Nephron (organoid): ENCODE measurements at regions not wholly inside any gene's neighbourhood (a gene's known extent, or its start where the extent isn't known, plus 50 kb on each side); places are given as distances from the start of the nearest gene placed in this dataset.
A peak's percentile ranks its signal among the peaks of the same experiment; 100 is the strongest.

Source experiments
- H3K27ac Mint-ChIP-seq, 3 experiments: 2 replicates each; pipeline ENCODE4 v1.8.0; 2020; ENCODE audit warnings: mixed read lengths in 3 of 3, mild to moderate bottlenecking in 2 of 3, moderate library complexity in 1 of 3
- H3K27me3 Mint-ChIP-seq: 2 replicates; pipeline ENCODE4 v1.8.0; 2021; ENCODE audit warnings: low read depth, mild to moderate bottlenecking, moderate library complexity, mixed read lengths
- H3K36me3 Mint-ChIP-seq: 2 replicates; pipeline ENCODE4 v1.8.0; 2020; ENCODE audit warnings: low read depth, mixed read lengths
- H3K4me1 Mint-ChIP-seq: 2 replicates; pipeline ENCODE4 v1.8.0; 2020; ENCODE audit warnings: mixed read lengths
- H3K4me3 Mint-ChIP-seq, 3 experiments: 2 replicates each; pipeline ENCODE4 v1.8.0; 2020; ENCODE audit warnings: mild to moderate bottlenecking in 3 of 3, mixed read lengths in 3 of 3, moderate library complexity in 2 of 3
- H3K9me3 Mint-ChIP-seq: 2 replicates; pipeline ENCODE4 v1.8.0; 2020; ENCODE audit warnings: mixed read lengths
- CTCF ChIP-seq, 3 experiments: fragments of 200-600 bp; sonication (generic); IDR thresholded peaks; one replicate each; pipeline ENCODE4 v1.5.0; 2021; ENCODE audit warnings: antibody characterized with exemption in 3 of 3; ENCODE audit not compliant: unreplicated experiment in 3 of 3

- Mint-ChIP-seq H3K27me3 (peaks cover 20% of the 10 kb centered on the region), H3K4me1 (peaks cover 16% of the 10 kb centered on the region), H3K4me3 (no peak overlapping the region), H3K9me3 (peaks cover 5% of the 10 kb centered on the region), H3K36me3 (no peaks in the 10 kb centered on the region), H3K27ac (no peak overlapping the region)
- TF ChIP-seq CTCF (IDR thresholded peaks at IDR 0.05; ENCODE audit: unreplicated experiment in 3 of 3) = no peak
Observed at GRCh38 chr17:33516645-33517044, 223.6 kb upstream of the ASIC2 start.

- H3K4me3 Mint-ChIP-seq = no peak overlapping the region
Observed at GRCh38 chr17:33517746-33518145, 224.7 kb upstream of the ASIC2 start.

GRCh38 chr17:33519692-33520091 lies 226.6 kb upstream of the ASIC2 start:
- Mint-ChIP-seq H3K27me3 (peaks cover 21% of the 10 kb centered on the region), H3K9me3 (no peaks in the 10 kb centered on the region), H3K4me3 (no peak overlapping the region), H3K4me1 (peaks cover 21% of the 10 kb centered on the region), H3K27ac (peak overlapping the region; percentile 33 to 55 (median 48)), H3K36me3 (no peaks in the 10 kb centered on the region)
- no peak for TF ChIP-seq CTCF (IDR thresholded peaks at IDR 0.05; ENCODE audit: unreplicated experiment in 3 of 3)

More at GRCh38 chr17:33517746-33518145, 224.7 kb upstream of the ASIC2 start:
- Mint-ChIP-seq H3K27ac (no peak overlapping the region), H3K4me1 (peaks cover 16% of the 10 kb centered on the region), H3K36me3 (no peaks in the 10 kb centered on the region), H3K9me3 (peaks cover 2% of the 10 kb centered on the region), H3K27me3 (peaks cover 20% of the 10 kb centered on the region)
- TF ChIP-seq CTCF (IDR thresholded peaks at IDR 0.05; ENCODE audit: unreplicated experiment in 3 of 3) = no peak

GRCh38 chr17:33520426-33521330 lies 227.6 kb upstream of the ASIC2 start:
- peaks cover 28% of the 10 kb centered on the region for H3K27me3 Mint-ChIP-seq
- H3K27ac Mint-ChIP-seq = peak overlapping the region; percentile 33 to 55 (median 48)
- H3K36me3 Mint-ChIP-seq = no peaks in the 10 kb centered on the region
- TF ChIP-seq CTCF (IDR thresholded peaks at IDR 0.05; ENCODE audit: unreplicated experiment in 3 of 3) = peak; percentile 81 to 83 (median 83)
- peaks cover 21% of the 10 kb centered on the region for H3K4me1 Mint-ChIP-seq
- H3K9me3 Mint-ChIP-seq = no peaks in the 10 kb centered on the region
- H3K4me3 Mint-ChIP-seq = no peak overlapping the region

GRCh38 chr17:33521784-33522183 lies 228.7 kb upstream of the ASIC2 start:
- Mint-ChIP-seq H3K4me1 (peaks cover 21% of the 10 kb centered on the region), H3K27me3 (peaks cover 30% of the 10 kb centered on the region), H3K36me3 (no peaks in the 10 kb centered on the region), H3K4me3 (no peak overlapping the region), H3K27ac (no peak overlapping the region), H3K9me3 (peaks cover under 1% of the 10 kb centered on the region)
- peak; percentile 41 to 43 (median 42) for TF ChIP-seq CTCF (IDR thresholded peaks at IDR 0.05; ENCODE audit: unreplicated experiment in 3 of 3)

GRCh38 chr17:33522623-33523022 lies 229.5 kb upstream of the ASIC2 start:
- H3K4me1 Mint-ChIP-seq = peaks cover 21% of the 10 kb centered on the region
- no peaks in the 10 kb centered on the region for H3K36me3 Mint-ChIP-seq
- no peak for TF ChIP-seq CTCF (IDR thresholded peaks at IDR 0.05; ENCODE audit: unreplicated experiment in 3 of 3)
- peaks cover 30% of the 10 kb centered on the region for H3K27me3 Mint-ChIP-seq
- no peak overlapping the region for H3K4me3 Mint-ChIP-seq
- H3K27ac Mint-ChIP-seq = no peak overlapping the region
- H3K9me3 Mint-ChIP-seq = peaks cover 4% of the 10 kb centered on the region
